ENCODE measurements at regions not wholly inside any gene's neighbourhood (a gene's known extent, or its start where the extent isn't known, plus 50 kb on each side); places are given as distances from the start of the nearest gene placed in this dataset.

- H3K4me3 ChIP-seq (ENCODE audit: extremely low read depth in 1 of 4, insufficient read depth in 2 of 4, low read depth in 3 of 4, low read length in 4 of 4), result no peak overlapping the region
- H3K9ac ChIP-seq (replicated peaks in 1 of 4; ENCODE audit: extremely low read depth in 1 of 4, low read depth in 3 of 4, low read length in 3 of 4), result no peak overlapping the region
- no peaks in the 10 kb centered on the region for H3K79me2 ChIP-seq (ENCODE audit: control insufficient read depth in 1 of 2, insufficient read depth in 2 of 2, low read length in 2 of 2)
- ChIA-PET POLR2A (ENCODE audit: partially characterized antibody) (no interaction called here), CTCF (ENCODE audit: partially characterized antibody) (no interaction called here)
- H4K8ac ChIP-seq (ENCODE audit: extremely low read depth, insufficient read depth, low read length), result no peak overlapping the region
- H3K18ac ChIP-seq (ENCODE audit: extremely low read depth, low read length), result no peak overlapping the region
- FAIRE-seq, result no peak
- no peaks in the 10 kb centered on the region for H3K27me3 ChIP-seq (replicated peaks in 1 of 4; ENCODE audit: control insufficient read depth in 3 of 4, extremely low read depth in 1 of 4, insufficient read depth in 3 of 4, low read length in 3 of 4)
- H3K56ac ChIP-seq (replicated peaks; ENCODE audit: insufficient read length, low read depth, low read length), result no peak overlapping the region
- H3K23me2 ChIP-seq (ENCODE audit: low read depth, low read length), result no peaks in the 10 kb centered on the region
- H4K20me1 ChIP-seq (replicated peaks in 1 of 2; ENCODE audit: control insufficient read depth in 1 of 2, insufficient read depth in 2 of 2, low read length in 2 of 2), result no peaks in the 10 kb centered on the region
- H4K5ac ChIP-seq (ENCODE audit: insufficient read length, low read depth, low read length), result no peak overlapping the region
- H3K27ac ChIP-seq (ENCODE audit: low read depth, low read length), result no peak overlapping the region
- no peak overlapping the region for H2BK12ac ChIP-seq (ENCODE audit: low read depth, low read length)
- no peak overlapping the region for H2BK15ac ChIP-seq (ENCODE audit: low read length)
- H3K4me2 ChIP-seq (ENCODE audit: insufficient read depth in 1 of 2, low read depth in 2 of 2, low read length in 2 of 2), result no peak overlapping the region
- no peak overlapping the region for H2BK20ac ChIP-seq (ENCODE audit: low read length)
- no peak for TF ChIP-seq SRF (IDR thresholded peaks at IDR 0.05; ENCODE audit: low read depth, low read length)
- TF ChIP-seq PHF8 (conservative IDR thresholded peaks at IDR 0.05; ENCODE audit: low read depth, low read length), result no peak
- TF ChIP-seq FOSL1 (IDR thresholded peaks at IDR 0.05; ENCODE audit: insufficient read depth, low read depth, low read length), result no peak
- no peak for TF ChIP-seq GTF2F1 (IDR thresholded peaks at IDR 0.05; ENCODE audit: borderline replicate concordance, low read depth, low read length)
- TF ChIP-seq SAP30 (IDR thresholded peaks at IDR 0.05; ENCODE audit: insufficient read depth, insufficient replicate concordance, low read length), result no peak
- no peak for TF ChIP-seq TCF12 (IDR thresholded peaks at IDR 0.05; ENCODE audit: low read depth, low read length)
- no peak for TF ChIP-seq NRF1 (IDR thresholded peaks at IDR 0.05; ENCODE audit: low read depth, low read length)
- TF ChIP-seq HDAC2 (IDR thresholded peaks at IDR 0.05; ENCODE audit: borderline replicate concordance in 1 of 2, low read depth in 2 of 2, low read length in 2 of 2), result no peak
- no peak for TF ChIP-seq POU5F1 (IDR thresholded peaks at IDR 0.05; ENCODE audit: low read depth, low read length)
- no peak for TF ChIP-seq BACH1 (IDR thresholded peaks at IDR 0.05; ENCODE audit: low read length)
- no peak for TF ChIP-seq TBP (IDR thresholded peaks at IDR 0.05; ENCODE audit: low read depth, low read length)
- no peak for TF ChIP-seq CHD1 (IDR thresholded peaks at IDR 0.05; ENCODE audit: low read depth, low read length)
- no peak for TF ChIP-seq BCL11A (IDR thresholded peaks at IDR 0.05; ENCODE audit: low read depth in 2 of 2, low read length in 2 of 2)
- no peak for TF ChIP-seq SP4 (IDR thresholded peaks at IDR 0.05; ENCODE audit: low read length)
- TF ChIP-seq CREB1 (IDR thresholded peaks at IDR 0.05), result no peak
- TF ChIP-seq ZNF274 (IDR thresholded peaks at IDR 0.05; ENCODE audit: borderline replicate concordance, extremely low read depth, low read length), result no peak
- no peaks in the 10 kb centered on the region for H3K79me1 ChIP-seq (ENCODE audit: low read depth, low read length)
- 85% methylated on average over 1 of the region's 1 CpG; no CpG with 5 or more reads in 1 of the 2 experiments for WGBS, 2 experiments (ENCODE audit: extremely low coverage in 1 of 2, insufficient coverage in 1 of 2, insufficient read length in 1 of 2, insufficient replicate concordance in 2 of 2, low coverage in 1 of 2, low lambda C conversion rate in 2 of 2, missing lambda C conversion rate in 1 of 2)
- no peaks in the 10 kb centered on the region for H3K36me3 ChIP-seq (ENCODE audit: control insufficient read depth in 2 of 4, insufficient read depth in 4 of 4, low read length in 3 of 4)
- no peak overlapping the region for H2AK5ac ChIP-seq (ENCODE audit: low read depth, low read length)
- H3K4ac ChIP-seq (replicated peaks; ENCODE audit: insufficient read length, low read depth, low read length), result no peak overlapping the region
- no peak overlapping the region for H2BK120ac ChIP-seq (replicated peaks; ENCODE audit: low read depth, low read length)
- H3K14ac ChIP-seq (ENCODE audit: insufficient read length), result no peak overlapping the region
- H4K91ac ChIP-seq (replicated peaks; ENCODE audit: insufficient read length, low read length), result no peak overlapping the region
- no peak for DNase-seq (ENCODE audit: low read depth in 1 of 2, low spot score in 2 of 2)
- no peak overlapping the region for H3K23ac ChIP-seq (ENCODE audit: insufficient read length)
- H3K4me1 ChIP-seq (replicated peaks in 1 of 4; ENCODE audit: control insufficient read depth in 3 of 4, insufficient read depth in 4 of 4, low read length in 3 of 4), result no peaks in the 10 kb centered on the region
- no peak overlapping the region for H2BK5ac ChIP-seq (ENCODE audit: low read depth, low read length)
- H2AFZ ChIP-seq (ENCODE audit: low read length), result no peak overlapping the region
- no peaks in the 10 kb centered on the region for H3K9me3 ChIP-seq (ENCODE audit: insufficient read depth in 2 of 2, low read depth in 1 of 2, low read length in 1 of 2)
These were observed 888.9 kb downstream of the SQOR start for GRCh38 chr15:46523701-46524100.

Data from H1 (cell line).